Neuronal stem cell (in vitro differentiated cells): ENCODE measurements at regions not wholly inside any gene's neighbourhood (a gene's known extent, or its start where the extent isn't known, plus 50 kb on each side); places are given as distances from the start of the nearest gene placed in this dataset.

Experiments
- DNase-seq: peaks from one replicate; pipeline ENCODE4 v3.0.0-alpha.2; 2013; ENCODE audit warnings: low spot score
- H2AFZ ChIP-seq: one replicate; pipeline ENCODE4 v1.6.1; 2013; ENCODE audit warnings: mild to moderate bottlenecking, low read length, inconsistent platforms
- H2AK5ac ChIP-seq: 2 replicates; pipeline ENCODE4 v1.6.1; 2013; ENCODE audit warnings: low read depth, mild to moderate bottlenecking, inconsistent platforms, low read length, moderate library complexity, mixed read lengths
- H2BK120ac ChIP-seq: 2 replicates; pipeline ENCODE4 v1.6.1; 2013; ENCODE audit warnings: low read depth, mild to moderate bottlenecking, inconsistent platforms, low read length, moderate library complexity, mixed read lengths
- H2BK12ac ChIP-seq: one replicate; pipeline ENCODE4 v1.6.1; 2013; ENCODE audit warnings: low read length, inconsistent platforms
- H2BK15ac ChIP-seq: 2 replicates; pipeline ENCODE4 v1.6.1; 2013; ENCODE audit warnings: mild to moderate bottlenecking, low read length, inconsistent platforms, mixed read lengths
- H2BK5ac ChIP-seq: one replicate; pipeline ENCODE4 v1.6.1; 2013; ENCODE audit warnings: inconsistent platforms, mild to moderate bottlenecking, low read length, moderate library complexity
- H3K14ac ChIP-seq: one replicate; pipeline ENCODE4 v1.6.1; 2013; ENCODE audit warnings: low read length, inconsistent platforms
- H3K18ac ChIP-seq: 2 replicates; pipeline ENCODE4 v1.6.1; 2013; ENCODE audit warnings: low read length, inconsistent platforms
- H3K23ac ChIP-seq: 2 replicates; pipeline ENCODE4 v1.6.1; 2013; ENCODE audit warnings: low read depth, mild to moderate bottlenecking, mixed read lengths, low read length, inconsistent platforms; ENCODE audit not compliant: poor library complexity
- H3K27ac ChIP-seq: replicated peaks from 3 replicates; pipeline ENCODE4 v1.5.1; 2013; ENCODE audit warnings: low read length, inconsistent platforms
- H3K27me3 ChIP-seq, 3 experiments: 2 replicates each; pipeline ENCODE4 v1.6.1; 2013; ENCODE audit warnings: low read length in 3 of 3, mild to moderate bottlenecking in 2 of 3, inconsistent platforms in 1 of 3, low read depth in 1 of 3, mixed read lengths in 1 of 3, moderate library complexity in 1 of 3; ENCODE audit not compliant: control insufficient read depth in 3 of 3, insufficient read depth in 3 of 3
- H3K36me3 ChIP-seq, 2 donors: replicated peaks in 1 of 2; 2 replicates each; pipeline ENCODE4 v1.6.1; 2013; ENCODE audit warnings: low read length in 2 of 2; ENCODE audit not compliant: control insufficient read depth in 2 of 2, insufficient read depth in 2 of 2
- H3K4ac ChIP-seq: 2 replicates; pipeline ENCODE4 v1.6.1; 2013; ENCODE audit warnings: inconsistent platforms, mild to moderate bottlenecking, low read length, moderate library complexity
- H3K4me1 ChIP-seq, 2 donors: 1 replicate in 1 of 2; 2 replicates in 1 of 2; pipeline ENCODE4 v1.6.1; 2013; ENCODE audit warnings: low read length in 2 of 2, low read depth in 1 of 2; ENCODE audit not compliant: control insufficient read depth in 2 of 2, insufficient read depth in 1 of 2
- H3K4me2 ChIP-seq: one replicate; pipeline ENCODE4 v1.6.1; 2013; ENCODE audit warnings: mild to moderate bottlenecking, low read length, inconsistent platforms; ENCODE audit not compliant: insufficient read depth, poor library complexity, severe bottlenecking
- H3K4me3 ChIP-seq, 2 donors: 2 replicates each; pipeline ENCODE4 v1.5.1; 2013; ENCODE audit warnings: low read length in 2 of 2, mild to moderate bottlenecking in 2 of 2, inconsistent platforms in 1 of 2, moderate library complexity in 1 of 2
- H3K79me1 ChIP-seq: one replicate; pipeline ENCODE4 v1.6.1; 2013; ENCODE audit warnings: low read depth, mild to moderate bottlenecking, inconsistent platforms, low read length, moderate library complexity
- H3K9ac ChIP-seq: one replicate; pipeline ENCODE4 v1.6.1; 2013; ENCODE audit warnings: mild to moderate bottlenecking, low read depth, low read length, inconsistent platforms; ENCODE audit not compliant: poor library complexity
- H3K9me3 ChIP-seq, 2 donors: replicated peaks in 1 of 2; 2 replicates each; pipeline versions ENCODE3 to v1.6.1; 2013; ENCODE audit warnings: low read length in 2 of 2, mild to moderate bottlenecking in 2 of 2, inconsistent platforms in 1 of 2, low read depth in 1 of 2, mixed read lengths in 1 of 2, moderate library complexity in 1 of 2; ENCODE audit not compliant: control insufficient read depth in 2 of 2, insufficient read depth in 1 of 2
- H4K8ac ChIP-seq: one replicate; pipeline ENCODE4 v1.6.1; 2013; ENCODE audit warnings: low read depth, mild to moderate bottlenecking, inconsistent platforms, low read length, moderate library complexity
- H4K91ac ChIP-seq: one replicate; pipeline ENCODE4 v1.6.1; 2013; ENCODE audit warnings: low read length, low read depth, mild to moderate bottlenecking, inconsistent platforms; ENCODE audit not compliant: poor library complexity
- WGBS, 2 donors: extraction: QIAGEN DNeasy Blood & Tissue Kit; methylation state at CpG; one replicate each; pipeline ENCODE4 v1.1.7; 2013; ENCODE audit warnings: missing lambda C conversion rate in 2 of 2, mixed read lengths in 1 of 2; ENCODE audit not compliant: insufficient read length in 2 of 2, insufficient replicate concordance in 1 of 2; ENCODE audit errors: extremely low coverage in 2 of 2; 5-methylcytosine and 5-hydroxymethylcytosine counted together

GRCh38 chr7:70920876-70921275 lies 211.1 kb upstream of the GALNT17 start:
- H3K4me1 ChIP-seq = peaks cover 0 to 13% of the 10 kb centered on the region in 2 donors
- H3K14ac ChIP-seq = no peak overlapping the region
- H4K8ac ChIP-seq = no peak overlapping the region
- H2BK120ac ChIP-seq = no peak overlapping the region
- no peak overlapping the region for H4K91ac ChIP-seq
- no peak overlapping the region for H3K18ac ChIP-seq
- H2BK15ac ChIP-seq = no peak overlapping the region
- no CpG with 5 or more reads among the region's 1 CpG for whole genome bisulfite sequencing, 2 donors
- H3K4me2 ChIP-seq = no peak overlapping the region
- no peak for DNase-seq
- H3K79me1 ChIP-seq = no peaks in the 10 kb centered on the region
- H3K4me3 ChIP-seq = no peak overlapping the region
- H2BK5ac ChIP-seq = no peak overlapping the region
- no peak overlapping the region for H3K4ac ChIP-seq
- no peak overlapping the region for H3K27ac ChIP-seq
- no peak overlapping the region for H2AFZ ChIP-seq
- H3K23ac ChIP-seq = no peak overlapping the region
- H3K9me3 ChIP-seq = peaks cover 0 to 2% of the 10 kb centered on the region in 2 donors
- no peaks in the 10 kb centered on the region for H3K27me3 ChIP-seq
- no peak overlapping the region for H3K9ac ChIP-seq
- H3K36me3 ChIP-seq = no peaks in the 10 kb centered on the region
- no peak overlapping the region for H2BK12ac ChIP-seq
- H2AK5ac ChIP-seq = no peak overlapping the region

- no peak overlapping the region for H3K9ac ChIP-seq
- H3K79me1 ChIP-seq = no peaks in the 10 kb centered on the region
- H3K23ac ChIP-seq = no peak overlapping the region
- DNase-seq = no peak
- H3K18ac ChIP-seq = peak overlapping the region; percentile 4
- H3K4me3 ChIP-seq = no peak overlapping the region
- H3K27ac ChIP-seq = no peak overlapping the region
- no peak overlapping the region for H2BK15ac ChIP-seq
- no peak overlapping the region for H4K8ac ChIP-seq
- H3K9me3 ChIP-seq = no peaks in the 10 kb centered on the region
- no peak overlapping the region for H2BK120ac ChIP-seq
- WGBS, 2 donors = no CpG with 5 or more reads among the region's 11 CpGs
- no peaks in the 10 kb centered on the region for H3K27me3 ChIP-seq
- H2BK12ac ChIP-seq = no peak overlapping the region
- H2BK5ac ChIP-seq = no peak overlapping the region
- H4K91ac ChIP-seq = no peak overlapping the region
- H2AK5ac ChIP-seq = no peak overlapping the region
- no peaks in the 10 kb centered on the region for H3K36me3 ChIP-seq
- peak overlapping the region; percentile 52 for H2AFZ ChIP-seq
- peaks cover 0 to 13% of the 10 kb centered on the region in 2 donors for H3K4me1 ChIP-seq
- H3K4ac ChIP-seq = no peak overlapping the region
- H3K14ac ChIP-seq = no peak overlapping the region
- H3K4me2 ChIP-seq = no peak overlapping the region
Measured at GRCh38 chr7:70923181-70923845, 208.6 kb upstream of the GALNT17 start.

- Histone ChIP-seq H3K4me2 (no peak overlapping the region), H2BK5ac (no peak overlapping the region), H3K36me3 (no peaks in the 10 kb centered on the region), H3K14ac (no peak overlapping the region), H2AFZ (no peak overlapping the region), H3K27me3 (no peaks in the 10 kb centered on the region), H2BK12ac (no peak overlapping the region), H3K4me1 (peaks cover 0 to 11% of the 10 kb centered on the region in 2 donors), H2BK120ac (no peak overlapping the region), H3K9me3 (no peaks in the 10 kb centered on the region), H3K4me3 (no peak overlapping the region), H4K91ac (no peak overlapping the region), H3K18ac (no peak overlapping the region), H3K27ac (peak overlapping the region; percentile 52), H3K79me1 (no peaks in the 10 kb centered on the region), H3K4ac (no peak overlapping the region), H2BK15ac (no peak overlapping the region), H2AK5ac (no peak overlapping the region), H3K23ac (no peak overlapping the region), H3K9ac (no peak overlapping the region), H4K8ac (no peak overlapping the region)
- peak; percentile 33 for DNase-seq
- no CpG with 5 or more reads among the region's 5 CpGs for WGBS, 2 donors
Measured at GRCh38 chr7:70925411-70926115, 206.4 kb upstream of the GALNT17 start.

GRCh38 chr7:70926666-70927065 lies 205.3 kb upstream of the GALNT17 start:
- no peak overlapping the region for H2AK5ac ChIP-seq
- H3K14ac ChIP-seq = no peak overlapping the region
- no peak overlapping the region for H4K91ac ChIP-seq
- DNase-seq = no peak
- no peak overlapping the region for H2BK5ac ChIP-seq
- no peak overlapping the region for H3K4me2 ChIP-seq
- H2BK15ac ChIP-seq = no peak overlapping the region
- no peaks in the 10 kb centered on the region for H3K27me3 ChIP-seq
- H3K36me3 ChIP-seq = no peaks in the 10 kb centered on the region
- H2BK120ac ChIP-seq = no peak overlapping the region
- no peaks in the 10 kb centered on the region for H3K79me1 ChIP-seq
- no peak overlapping the region for H3K4ac ChIP-seq
- H3K23ac ChIP-seq = no peak overlapping the region
- H3K27ac ChIP-seq = no peak overlapping the region
- H3K4me1 ChIP-seq = peaks cover 0 to 11% of the 10 kb centered on the region in 2 donors
- H2AFZ ChIP-seq = no peak overlapping the region
- H3K9me3 ChIP-seq = no peaks in the 10 kb centered on the region
- no peak overlapping the region for H3K18ac ChIP-seq
- H4K8ac ChIP-seq = no peak overlapping the region
- H2BK12ac ChIP-seq = peak overlapping the region; percentile 68
- H3K9ac ChIP-seq = no peak overlapping the region
- WGBS, 2 donors = no CpG with 5 or more reads among the region's 4 CpGs
- no peak overlapping the region for H3K4me3 ChIP-seq
